HG03095 (cell line): ENCODE measurements at regions not wholly inside any gene's neighbourhood (a gene's known extent, or its start where the extent isn't known, plus 50 kb on each side); places are given as distances from the start of the nearest gene placed in this dataset.
A peak's percentile ranks its signal among the peaks of the same experiment; 100 is the strongest.

Experiments used
- ATAC-seq: cut with Tn5 transposase; IDR thresholded peaks from one replicate; pipeline ENCODE4 v1.9.1; 2021; ENCODE audit warnings: moderate library complexity; ENCODE audit not compliant: unreplicated experiment

DNA sequence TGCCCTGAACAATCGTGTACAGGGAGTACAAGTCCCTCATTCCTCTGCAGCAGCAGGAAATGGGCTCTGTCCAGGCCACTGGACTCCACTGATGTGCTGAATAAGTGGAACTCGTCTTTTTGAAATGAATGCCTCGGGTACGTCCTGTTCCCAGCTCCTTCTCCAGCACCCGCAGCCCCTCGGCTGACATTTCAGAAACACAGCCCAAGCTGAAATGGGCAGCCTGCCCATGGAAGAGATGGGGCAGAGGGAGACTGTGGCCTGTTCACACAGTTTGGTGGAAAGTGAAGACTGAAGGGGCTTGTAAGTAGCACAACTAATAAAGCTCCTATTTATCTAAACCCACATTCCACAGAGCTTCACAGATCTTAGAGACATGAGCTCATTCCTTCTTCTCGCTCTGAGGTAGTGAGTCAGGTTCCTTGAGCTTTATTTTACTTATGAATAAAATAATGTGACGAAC lies 498.6 kb downstream of the TXNL1 start:
- no peak for ATAC-seq

DNA sequence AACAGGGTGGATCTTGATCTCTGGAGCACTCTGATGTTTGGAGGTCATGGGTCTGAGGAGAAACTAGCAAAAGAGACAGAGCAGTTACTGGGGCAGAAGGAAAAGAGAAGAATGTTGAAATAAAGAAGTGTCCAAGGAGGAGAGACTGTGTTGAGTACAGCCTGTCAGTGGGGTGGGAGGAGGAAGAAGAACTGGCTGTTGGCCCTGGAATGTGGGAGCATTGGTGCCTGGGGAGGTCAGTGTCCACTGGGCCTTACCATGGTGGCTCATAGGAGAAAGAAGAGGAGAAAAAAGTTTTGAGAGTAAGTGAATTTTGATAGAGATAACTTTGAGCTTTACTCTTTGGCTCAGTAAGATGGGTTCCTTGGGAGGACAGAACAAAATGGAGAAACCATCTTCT lies 499.0 kb downstream of the TXNL1 start:
- no peak for ATAC-seq

GRCh38 chr18:56136105-56136504 lies 502.3 kb downstream of the TXNL1 start:
- no peak for ATAC-seq

GRCh38 chr18:56130481-56130880 lies 507.9 kb downstream of the TXNL1 start:
- no peak for ATAC-seq

GRCh38 chr18:56128153-56128791 lies 510.1 kb downstream of the TXNL1 start:
- ATAC-seq = no peak

GRCh38 chr18:56127322-56128099 lies 510.9 kb downstream of the TXNL1 start:
- no peak for ATAC-seq

DNA sequence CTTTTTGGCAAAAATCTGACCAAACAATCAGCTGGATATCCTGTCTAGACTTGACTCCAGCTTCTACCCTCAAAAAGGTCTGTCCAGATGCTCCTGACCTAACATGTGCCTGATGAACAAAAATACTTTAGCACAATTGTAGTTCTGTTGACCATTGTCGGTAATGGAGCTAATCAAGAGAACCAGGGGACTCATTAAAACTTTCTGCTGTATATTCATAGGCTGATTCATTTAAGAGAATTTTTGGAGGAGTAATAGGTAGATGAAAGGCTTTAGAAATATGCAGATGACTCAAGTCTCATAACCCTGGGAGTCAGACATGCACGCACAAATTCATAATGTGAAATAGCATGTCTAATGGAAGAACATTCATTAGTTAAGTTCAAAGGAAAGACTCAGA lies 514.2 kb downstream of the TXNL1 start:
- no peak for ATAC-seq

- ATAC-seq = no peak
Measured at GRCh38 chr18:56121669-56122068, 516.7 kb downstream of the TXNL1 start.

DNA sequence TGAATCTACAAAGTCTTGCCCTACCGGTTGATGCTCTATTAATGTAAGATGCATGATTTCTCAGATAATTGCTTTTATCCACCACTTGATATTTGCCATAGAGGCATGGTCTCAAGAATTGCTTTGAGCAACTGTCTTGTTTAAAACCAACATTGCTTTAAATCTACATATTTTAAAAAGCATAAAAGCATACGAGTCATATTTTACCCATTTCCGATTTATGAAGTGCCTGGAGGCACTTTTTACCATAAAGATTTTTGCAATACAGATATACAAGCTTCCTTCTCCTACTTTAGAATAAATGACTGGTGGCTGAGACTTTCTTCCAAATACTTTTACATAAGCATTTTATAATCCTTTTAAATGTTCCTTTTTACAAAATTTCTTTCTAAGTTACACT lies 517.6 kb downstream of the TXNL1 start:
- ATAC-seq = no peak

DNA sequence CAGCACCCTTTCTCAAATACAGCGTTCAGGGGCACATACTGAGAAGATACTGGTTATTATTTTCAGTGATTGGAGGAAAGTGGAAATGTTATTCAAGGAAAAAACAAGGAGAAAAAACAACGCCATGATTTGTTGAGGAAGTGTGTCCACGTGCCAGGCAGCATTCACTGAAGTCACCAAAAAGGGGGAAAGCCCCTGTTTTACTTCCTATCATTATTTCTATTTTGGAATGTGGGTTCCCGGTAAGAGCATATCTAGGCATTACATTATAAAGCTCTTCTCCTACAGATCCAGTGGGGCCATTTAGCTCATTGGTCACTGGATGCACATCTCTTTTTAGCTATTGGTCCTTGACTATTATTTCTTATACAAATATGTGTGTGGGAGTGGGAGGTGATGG lies 518.7 kb downstream of the TXNL1 start:
- ATAC-seq = no peak

GRCh38 chr18:56118422-56118821 lies 520.0 kb downstream of the TXNL1 start:
- no peak for ATAC-seq

GRCh38 chr18:56115071-56116015 lies 523.0 kb downstream of the TXNL1 start:
- ATAC-seq = no peak

DNA sequence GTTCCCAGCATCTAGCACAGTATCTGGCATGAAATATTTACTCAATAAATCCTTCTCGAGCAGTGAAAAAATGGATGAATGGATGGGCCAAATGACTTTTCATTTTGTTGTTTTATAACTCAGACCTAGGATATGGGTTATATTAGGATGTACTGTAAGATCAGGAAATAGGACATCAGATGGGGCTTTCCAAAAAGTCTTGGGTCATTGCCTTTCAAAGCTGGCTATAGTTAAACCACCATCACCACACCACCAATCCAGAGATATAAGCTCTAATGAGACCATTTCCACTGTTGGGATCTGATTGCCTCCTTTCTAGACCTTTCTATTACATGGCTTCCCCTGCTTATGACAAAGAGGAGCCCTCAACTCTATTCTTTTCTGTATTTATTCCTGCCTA lies 525.0 kb upstream of the TCF4 start:
- ATAC-seq = no peak

- ATAC-seq = peak; percentile 97
Measured at GRCh38 chr18:56112013-56112749, 524.2 kb upstream of the TCF4 start.

DNA sequence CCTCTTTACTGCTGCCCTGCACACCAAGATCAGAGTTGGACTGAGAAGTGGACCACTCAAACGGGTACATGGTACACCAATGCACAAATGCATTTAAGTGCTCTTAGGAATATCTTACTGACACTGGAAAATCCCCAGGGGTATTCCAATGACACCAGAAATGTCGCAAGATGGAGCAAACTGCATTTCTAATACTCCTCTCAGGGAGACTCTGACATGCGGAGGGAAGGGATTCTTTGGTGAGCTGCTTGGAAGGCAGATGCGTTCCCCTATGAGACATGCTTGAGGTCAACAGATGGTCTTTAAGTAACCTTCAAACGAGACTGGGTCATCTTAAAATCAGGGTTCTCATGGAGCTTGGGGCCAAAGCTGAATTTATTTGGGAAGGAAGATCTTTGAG lies 521.8 kb upstream of the TCF4 start:
- ATAC-seq = no peak

DNA sequence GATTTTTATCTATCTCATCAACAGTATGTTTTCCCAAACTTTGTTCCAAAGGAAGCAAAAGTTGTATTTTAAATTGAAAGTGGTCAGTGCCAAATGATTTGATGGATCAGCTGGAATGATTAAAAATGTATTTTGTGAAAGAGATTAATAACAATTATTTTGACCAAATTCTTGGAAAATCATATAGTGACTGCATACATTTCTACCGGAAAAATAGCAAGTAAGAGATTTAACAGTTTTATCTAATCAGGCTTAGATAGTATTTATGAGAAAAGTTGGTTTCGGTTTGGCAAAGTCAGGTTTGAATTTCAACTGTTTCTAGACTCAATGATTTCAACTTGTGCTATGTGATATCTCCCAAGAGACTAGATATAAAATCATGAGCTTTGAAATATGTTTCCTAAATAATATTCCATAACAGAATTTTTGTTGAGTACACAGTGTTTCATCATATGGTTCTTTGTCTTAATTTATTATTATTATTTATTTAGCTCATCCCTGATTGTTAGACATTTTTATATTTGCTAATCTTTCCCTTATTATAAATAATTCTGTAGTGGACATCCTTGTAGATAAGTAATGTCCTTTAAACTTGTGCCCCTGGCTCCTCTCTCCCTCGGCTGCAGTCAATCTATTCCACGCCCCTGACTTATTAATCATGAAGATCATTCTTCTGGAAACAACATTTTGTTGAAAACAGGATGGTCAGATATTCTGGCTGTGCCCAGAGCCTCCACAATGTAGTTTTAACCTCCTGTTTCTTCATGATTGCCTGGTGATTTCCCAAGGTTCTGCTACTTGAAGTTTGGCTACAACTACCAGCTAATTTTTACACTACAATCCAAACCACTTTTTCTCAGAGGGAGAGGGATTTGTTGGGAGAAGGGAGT lies 520.7 kb upstream of the TCF4 start:
- ATAC-seq = no peak

- ATAC-seq = no peak
Measured at GRCh38 chr18:56107821-56108477, 520.0 kb upstream of the TCF4 start.

- no peak for ATAC-seq
Measured at GRCh38 chr18:56100090-56100722, 512.2 kb upstream of the TCF4 start.

GRCh38 chr18:56097621-56098020 lies 509.6 kb upstream of the TCF4 start:
- ATAC-seq = no peak
